ENCODE measurements at regions not wholly inside any gene's neighbourhood (a gene's known extent, or its start where the extent isn't known, plus 50 kb on each side); places are given as distances from the start of the nearest gene placed in this dataset.
A peak's percentile ranks its signal among the peaks of the same experiment; 100 is the strongest.
"Not testable (repeated sequence)": the region's sequence is repeated elsewhere in the genome, so short reads cannot be mapped to it uniquely, and the experiment has no call there.

- H3K9ac ChIP-seq: no peak overlapping the region
- no peaks in the 10 kb centered on the region for H3K36me3 ChIP-seq (ENCODE audit: control insufficient read depth, insufficient read depth, low read length)
- no peaks in the 10 kb centered on the region for H3K79me2 ChIP-seq
- H3K4me2 ChIP-seq (ENCODE audit: low read length): no peak overlapping the region
- no peak overlapping the region for H2AFZ ChIP-seq
- no peaks in the 10 kb centered on the region for H3K27me3 ChIP-seq (ENCODE audit: control insufficient read depth, insufficient read depth, low read length)
- no peak overlapping the region for H3K4me3 ChIP-seq (ENCODE audit: low read depth, low read length)
- no peaks in the 10 kb centered on the region for H3K9me3 ChIP-seq (ENCODE audit: control insufficient read depth, low read length)
- peaks cover 11% of the 10 kb centered on the region for H3K4me1 ChIP-seq
- H3K27ac ChIP-seq: no peak overlapping the region
- TF ChIP-seq, protein P1, sequence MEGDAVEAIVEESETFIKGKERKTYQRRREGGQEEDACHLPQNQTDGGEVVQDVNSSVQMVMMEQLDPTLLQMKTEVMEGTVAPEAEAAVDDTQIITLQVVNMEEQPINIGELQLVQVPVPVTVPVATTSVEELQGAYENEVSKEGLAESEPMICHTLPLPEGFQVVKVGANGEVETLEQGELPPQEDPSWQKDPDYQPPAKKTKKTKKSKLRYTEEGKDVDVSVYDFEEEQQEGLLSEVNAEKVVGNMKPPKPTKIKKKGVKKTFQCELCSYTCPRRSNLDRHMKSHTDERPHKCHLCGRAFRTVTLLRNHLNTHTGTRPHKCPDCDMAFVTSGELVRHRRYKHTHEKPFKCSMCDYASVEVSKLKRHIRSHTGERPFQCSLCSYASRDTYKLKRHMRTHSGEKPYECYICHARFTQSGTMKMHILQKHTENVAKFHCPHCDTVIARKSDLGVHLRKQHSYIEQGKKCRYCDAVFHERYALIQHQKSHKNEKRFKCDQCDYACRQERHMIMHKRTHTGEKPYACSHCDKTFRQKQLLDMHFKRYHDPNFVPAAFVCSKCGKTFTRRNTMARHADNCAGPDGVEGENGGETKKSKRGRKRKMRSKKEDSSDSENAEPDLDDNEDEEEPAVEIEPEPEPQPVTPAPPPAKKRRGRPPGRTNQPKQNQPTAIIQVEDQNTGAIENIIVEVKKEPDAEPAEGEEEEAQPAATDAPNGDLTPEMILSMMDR (IDR thresholded peaks at IDR 0.05): no peak
Observed at GRCh38 chr2:64275174-64275466, 130.9 kb upstream of the PELI1 start.

DNA sequence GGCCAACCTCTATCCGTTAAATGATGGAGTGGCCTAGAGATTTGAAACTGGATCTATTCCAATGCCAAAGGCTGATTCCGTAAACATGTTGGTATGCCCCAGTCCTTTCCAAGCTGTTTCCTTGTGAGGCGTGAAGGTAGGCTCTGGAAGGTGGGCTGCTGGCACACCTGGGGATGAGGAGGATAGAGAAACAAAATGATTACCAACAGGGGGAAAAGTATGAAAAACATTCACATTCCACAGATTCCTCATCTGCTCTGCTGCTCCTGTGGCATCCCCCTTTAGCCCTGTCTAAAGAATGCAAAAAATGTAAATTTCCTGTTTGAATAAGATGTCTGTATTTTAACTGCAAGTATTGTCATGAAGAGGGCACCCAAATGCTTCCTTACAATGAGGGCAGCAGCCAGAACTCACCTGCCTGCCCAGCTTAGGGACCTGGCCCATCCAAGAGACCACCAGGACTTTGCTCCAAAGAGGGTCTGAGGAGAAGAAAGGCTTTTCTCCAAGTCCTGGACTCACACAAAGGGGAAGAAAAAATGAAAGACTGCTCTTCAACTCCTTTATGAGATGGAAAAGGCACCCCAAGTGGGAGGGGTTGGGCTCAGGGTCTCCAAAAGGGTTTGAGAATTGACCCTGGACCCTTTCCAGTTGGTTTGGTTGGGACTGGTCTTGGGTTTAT lies 132.3 kb upstream of the PELI1 start:
- no peak overlapping the region for H3K9ac ChIP-seq
- no peak overlapping the region for H3K4me2 ChIP-seq (ENCODE audit: low read length)
- TF ChIP-seq, protein P1 (IDR thresholded peaks at IDR 0.05): no peak
- H3K9me3 ChIP-seq (ENCODE audit: control insufficient read depth, low read length): no peaks in the 10 kb centered on the region
- H3K4me3 ChIP-seq (ENCODE audit: low read depth, low read length): no peak overlapping the region
- peak overlapping the region; percentile 61 for H2AFZ ChIP-seq
- H3K27me3 ChIP-seq (ENCODE audit: control insufficient read depth, insufficient read depth, low read length): no peaks in the 10 kb centered on the region
- H3K27ac ChIP-seq: no peak overlapping the region
- H3K4me1 ChIP-seq: peaks cover 11% of the 10 kb centered on the region
- no peaks in the 10 kb centered on the region for H3K36me3 ChIP-seq (ENCODE audit: control insufficient read depth, insufficient read depth, low read length)
- no peaks in the 10 kb centered on the region for H3K79me2 ChIP-seq

GRCh38 chr2:64277101-64277849 lies 133.1 kb upstream of the PELI1 start:
- Histone ChIP-seq H3K9ac (no peak overlapping the region), H3K36me3 (ENCODE audit: control insufficient read depth, insufficient read depth, low read length) (no peaks in the 10 kb centered on the region), H3K27ac (no peak overlapping the region)

DNA sequence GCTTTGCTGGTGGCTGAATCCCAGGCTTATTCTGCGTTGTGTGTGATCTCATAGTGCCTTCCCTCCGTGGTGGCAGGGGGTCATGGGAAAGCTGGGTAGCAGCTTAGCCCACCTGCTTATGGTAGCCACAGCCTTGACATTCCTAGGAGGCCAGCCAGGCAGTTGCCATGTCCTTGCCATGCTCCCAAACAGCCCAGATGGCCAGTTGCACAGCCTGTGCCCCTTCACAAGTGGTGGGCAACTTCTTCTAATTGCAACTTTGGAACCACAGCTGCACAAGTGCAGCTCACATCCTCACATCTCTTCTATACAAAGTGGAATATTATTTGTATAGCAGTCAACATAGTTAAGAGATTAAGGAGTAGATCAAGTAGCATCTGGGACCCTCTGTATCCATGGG lies 136.6 kb upstream of the PELI1 start:
- not testable (repeated sequence) for H3K4me2 ChIP-seq (ENCODE audit: low read length); H2AFZ ChIP-seq; H3K27me3 ChIP-seq (ENCODE audit: control insufficient read depth, insufficient read depth, low read length); H3K4me1 ChIP-seq; H3K79me2 ChIP-seq; H3K36me3 ChIP-seq (ENCODE audit: control insufficient read depth, insufficient read depth, low read length); H3K4me3 ChIP-seq (ENCODE audit: low read depth, low read length); H3K9me3 ChIP-seq (ENCODE audit: control insufficient read depth, low read length); H3K27ac ChIP-seq; H3K9ac ChIP-seq

More at GRCh38 chr2:64277101-64277849, 133.1 kb upstream of the PELI1 start:
- TF ChIP-seq, protein P1 (IDR thresholded peaks at IDR 0.05): no peak
- H3K27me3 ChIP-seq (ENCODE audit: control insufficient read depth, insufficient read depth, low read length): no peaks in the 10 kb centered on the region
- no peaks in the 10 kb centered on the region for H3K79me2 ChIP-seq
- H3K4me3 ChIP-seq (ENCODE audit: low read depth, low read length): no peak overlapping the region
- no peak overlapping the region for H3K4me2 ChIP-seq (ENCODE audit: low read length)
- H3K9me3 ChIP-seq (ENCODE audit: control insufficient read depth, low read length): no peaks in the 10 kb centered on the region
- peak overlapping the region; percentile 61 for H2AFZ ChIP-seq
- H3K4me1 ChIP-seq: peaks cover 11% of the 10 kb centered on the region

DNA sequence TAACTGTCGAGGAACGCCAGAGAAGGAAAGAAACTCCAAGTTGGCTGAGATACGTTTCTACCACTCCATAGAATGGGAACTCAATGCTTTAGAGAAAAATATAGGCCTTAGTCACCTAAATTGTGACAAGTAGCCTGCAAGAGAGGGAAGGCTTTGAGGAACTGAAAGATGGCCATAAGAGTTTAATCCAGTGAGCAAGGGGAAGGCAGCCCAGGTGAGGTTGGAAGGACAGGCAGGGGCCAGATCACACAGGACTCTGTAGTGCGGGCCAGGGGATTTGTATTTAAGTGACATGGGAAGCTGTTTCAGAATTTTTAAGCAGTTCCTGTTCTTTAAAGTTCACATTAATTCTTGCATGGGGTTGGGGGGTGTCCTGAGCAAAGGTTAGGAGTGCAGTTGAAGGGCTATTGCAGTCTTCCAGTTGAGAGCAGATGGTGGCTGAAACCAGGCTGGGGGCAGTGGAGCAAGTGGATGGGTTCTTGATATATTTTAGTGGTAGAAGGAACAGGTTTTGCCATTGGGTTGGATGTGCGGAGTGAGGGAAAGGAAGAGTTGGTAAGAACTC lies 138.9 kb upstream of the PELI1 start:
- H3K4me1 ChIP-seq: no peaks in the 10 kb centered on the region
- no peak overlapping the region for H2AFZ ChIP-seq
- TF ChIP-seq, protein P1 (IDR thresholded peaks at IDR 0.05): no peak
- H3K9ac ChIP-seq: no peak overlapping the region
- H3K79me2 ChIP-seq: no peaks in the 10 kb centered on the region
- H3K9me3 ChIP-seq (ENCODE audit: control insufficient read depth, low read length): no peaks in the 10 kb centered on the region
- H3K27me3 ChIP-seq (ENCODE audit: control insufficient read depth, insufficient read depth, low read length): no peaks in the 10 kb centered on the region
- H3K27ac ChIP-seq: no peak overlapping the region
- no peaks in the 10 kb centered on the region for H3K36me3 ChIP-seq (ENCODE audit: control insufficient read depth, insufficient read depth, low read length)
- H3K4me3 ChIP-seq (ENCODE audit: low read depth, low read length): no peak overlapping the region
- no peak overlapping the region for H3K4me2 ChIP-seq (ENCODE audit: low read length)
